GM21529 (cell line): ENCODE measurements at regions not wholly inside any gene's neighbourhood (a gene's known extent, or its start where the extent isn't known, plus 50 kb on each side); places are given as distances from the start of the nearest gene placed in this dataset.

Experiments
- ATAC-seq: cut with Tn5 transposase; IDR thresholded peaks from one replicate; pipeline ENCODE4 v1.9.1; 2021; ENCODE audit not compliant: unreplicated experiment

DNA sequence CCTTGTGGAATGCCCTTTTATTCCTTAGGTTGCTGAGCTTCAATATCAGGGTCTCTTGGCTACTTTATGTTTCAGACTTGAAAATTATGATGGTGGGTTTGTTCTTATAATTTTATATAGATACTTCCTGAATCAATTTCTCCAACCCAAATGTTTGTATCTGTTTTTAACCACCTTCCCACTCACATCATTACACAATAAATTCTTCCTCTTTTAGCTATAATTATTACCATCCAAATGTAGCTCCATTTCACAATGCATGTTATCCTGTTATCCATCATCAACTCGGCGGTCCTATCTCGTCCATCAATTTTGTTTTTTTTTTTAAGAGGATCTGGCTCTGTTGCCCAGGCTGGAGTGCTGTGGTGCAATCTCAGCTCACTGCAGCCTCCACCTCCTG is 357.6 kb upstream of the ZP4 start:
- ATAC-seq, result no peak

DNA sequence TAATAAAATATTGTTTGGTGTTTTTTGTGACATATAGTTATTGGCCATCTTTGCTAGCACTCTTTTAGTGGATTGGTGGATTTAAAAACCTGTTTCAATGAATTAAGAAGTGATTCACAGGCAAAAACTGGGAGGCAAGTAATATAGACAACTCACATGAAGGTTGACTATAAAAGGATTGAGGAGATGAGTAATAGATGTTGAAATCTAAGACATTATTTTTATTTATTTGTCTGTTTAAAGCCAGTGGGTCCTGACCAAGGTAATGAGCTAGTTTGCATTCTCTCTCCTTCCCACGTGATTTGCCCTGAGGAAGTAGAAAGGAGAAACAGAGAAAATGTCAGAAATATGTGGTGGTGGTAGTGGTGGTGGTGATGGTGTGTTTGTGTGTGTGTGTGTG is 351.5 kb upstream of the ZP4 start:
- no peak for ATAC-seq

DNA sequence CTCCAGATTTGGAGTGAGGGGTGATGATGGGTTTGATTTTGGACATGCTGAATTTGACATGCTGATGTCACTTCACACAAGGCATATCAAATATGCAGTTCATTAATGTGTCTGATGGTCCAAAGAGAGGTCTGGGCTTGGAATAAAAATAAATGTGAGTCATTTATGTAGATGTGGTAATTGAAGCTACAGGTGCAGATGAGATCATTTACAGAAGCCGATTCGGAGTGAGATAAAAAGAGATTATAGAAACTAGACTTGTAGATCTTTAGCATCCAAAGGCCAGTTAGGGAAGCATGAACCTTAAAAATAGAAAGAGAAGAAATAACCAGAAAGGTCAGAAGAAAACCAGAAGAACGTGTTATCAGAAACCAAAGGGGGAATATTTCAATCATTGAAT is 350.9 kb upstream of the ZP4 start:
- no peak for ATAC-seq

DNA sequence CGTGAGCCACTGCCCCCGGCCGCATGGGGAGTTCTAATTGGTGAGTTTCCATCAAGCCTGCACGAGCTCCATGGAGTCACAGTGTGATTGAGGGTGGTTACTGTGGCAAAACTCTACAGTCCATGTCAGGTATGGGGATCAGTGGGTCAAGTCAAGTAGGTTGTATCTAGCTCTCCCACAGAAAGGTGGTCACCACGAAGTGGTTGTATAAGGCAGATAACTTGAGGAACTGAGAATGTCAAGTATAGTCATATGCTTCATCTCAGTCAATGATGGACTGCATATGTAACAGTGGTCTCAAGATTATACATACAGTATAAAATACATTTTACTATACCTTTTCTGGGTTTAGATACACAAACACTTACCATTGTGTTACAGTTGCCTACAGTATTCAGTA is 348.6 kb upstream of the ZP4 start:
- ATAC-seq, result no peak

GRCh38 chr1:238233966-238234365 is 343.2 kb upstream of the ZP4 start:
- ATAC-seq, result no peak

GRCh38 chr1:238232084-238232710 is 341.5 kb upstream of the ZP4 start:
- no peak for ATAC-seq

DNA sequence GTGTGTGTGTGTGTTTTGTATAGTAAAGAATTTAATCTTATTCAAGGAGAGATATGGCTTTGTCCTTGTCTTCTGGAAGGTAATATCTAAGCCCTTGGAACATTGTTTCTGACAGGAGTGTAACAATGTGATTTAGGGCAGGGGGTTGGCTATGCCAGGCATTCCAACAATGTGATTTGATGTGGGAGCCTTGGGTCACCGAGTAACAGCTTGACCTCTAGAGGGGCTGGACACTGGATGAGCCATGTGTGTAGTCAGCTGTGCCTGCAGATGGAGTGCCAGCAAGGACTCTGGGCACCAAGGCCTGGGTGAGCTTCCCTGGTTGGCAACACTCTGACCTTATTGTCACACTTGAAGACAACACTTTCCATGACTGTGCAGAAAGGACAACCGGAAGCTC is 336.1 kb upstream of the ZP4 start:
- no peak for ATAC-seq

GRCh38 chr1:238223076-238223640 is 332.4 kb upstream of the ZP4 start:
- no peak for ATAC-seq

GRCh38 chr1:238221738-238222137 is 331.0 kb upstream of the ZP4 start:
- no peak for ATAC-seq

DNA sequence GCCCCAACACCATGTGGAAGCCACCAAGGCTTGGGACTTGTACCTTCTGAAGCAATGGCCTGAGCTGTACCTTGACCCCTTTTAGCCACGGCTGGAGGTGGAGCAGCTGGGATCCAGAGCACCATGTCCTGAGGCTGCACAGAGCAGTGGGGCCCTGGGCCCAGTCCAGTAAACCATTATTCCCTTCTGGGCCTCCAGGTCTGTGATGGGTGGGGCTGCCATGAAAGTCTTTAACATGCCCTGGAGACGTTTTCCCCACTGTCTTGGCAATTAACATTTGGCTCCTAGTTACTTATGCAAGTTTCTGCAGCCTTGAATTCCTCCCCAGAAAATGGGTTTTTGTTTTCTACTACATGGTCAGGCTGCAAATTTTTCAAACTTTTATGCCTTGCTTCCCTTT is 323.7 kb upstream of the ZP4 start:
- ATAC-seq, result no peak

DNA sequence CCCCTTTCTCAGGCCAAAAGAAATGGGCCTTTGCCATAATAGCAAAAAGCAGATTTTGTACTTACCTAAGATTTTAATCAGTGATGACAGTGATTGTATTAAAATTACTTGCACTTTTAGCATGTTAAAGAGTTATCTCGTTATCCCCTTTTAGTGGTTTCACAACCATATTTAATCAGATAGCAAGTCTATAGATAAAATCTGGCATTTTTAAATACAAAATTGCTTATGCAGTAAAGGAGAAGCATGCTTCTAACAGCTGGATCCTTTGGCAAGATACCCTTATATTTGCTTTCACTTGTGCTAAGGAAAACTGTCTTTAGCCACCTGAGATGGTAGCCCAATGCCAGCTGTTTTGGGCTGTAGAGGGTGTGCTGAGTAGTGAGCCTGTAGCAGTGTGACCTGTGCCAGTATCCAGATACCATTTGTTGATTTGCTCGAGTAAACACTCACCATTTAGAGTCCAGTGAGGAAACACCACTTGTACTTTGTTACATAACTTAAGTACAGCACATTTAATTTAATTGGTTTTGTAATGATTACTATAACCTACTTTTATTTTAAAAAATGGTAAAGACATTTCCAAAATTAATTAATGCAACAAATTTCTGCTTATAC is 314.4 kb upstream of the ZP4 start:
- ATAC-seq, result no peak

GRCh38 chr1:238201992-238202391 is 311.3 kb upstream of the ZP4 start:
- no peak for ATAC-seq

DNA sequence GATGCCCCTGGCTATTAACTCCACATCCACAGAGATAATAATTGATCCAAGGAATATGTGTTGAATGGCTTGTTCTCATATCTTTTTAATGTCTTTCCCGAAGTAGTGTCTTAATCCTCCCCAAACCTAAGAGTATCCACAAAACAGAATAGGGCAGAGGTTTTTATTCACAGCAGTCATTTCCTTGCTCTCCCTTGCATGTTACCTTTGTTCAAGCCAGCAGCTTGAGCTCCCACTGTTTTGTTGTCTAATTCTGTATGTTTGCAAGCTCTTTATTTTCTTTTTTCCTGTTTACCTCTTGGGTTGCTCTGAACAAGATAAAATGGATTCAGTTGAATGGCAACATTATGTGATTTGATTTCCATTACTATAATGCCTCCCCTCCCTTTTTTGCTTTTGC is 308.6 kb upstream of the ZP4 start:
- no peak for ATAC-seq

- no peak for ATAC-seq
Measured at GRCh38 chr1:238196516-238196915, 305.8 kb upstream of the ZP4 start.

GRCh38 chr1:238191170-238191569 is 300.4 kb upstream of the ZP4 start:
- ATAC-seq, result no peak

DNA sequence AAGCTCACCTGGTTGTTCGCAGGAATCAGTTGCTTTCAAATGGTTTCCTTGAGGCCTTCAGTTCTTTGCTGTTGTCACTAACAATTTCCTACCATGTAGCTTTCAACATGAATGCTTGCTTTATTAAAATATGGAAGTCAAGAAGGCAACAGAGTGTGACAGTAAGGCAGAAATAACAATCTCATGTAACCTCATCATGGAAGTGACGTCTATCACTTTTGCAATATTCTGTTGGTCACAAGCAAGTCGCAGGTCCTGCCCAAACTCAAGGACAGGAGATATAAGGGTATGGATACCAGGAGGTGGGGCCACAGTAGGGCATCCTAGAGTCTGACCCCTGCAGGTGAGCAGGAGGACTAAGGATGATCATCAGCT is 296.8 kb upstream of the ZP4 start:
- no peak for ATAC-seq

DNA sequence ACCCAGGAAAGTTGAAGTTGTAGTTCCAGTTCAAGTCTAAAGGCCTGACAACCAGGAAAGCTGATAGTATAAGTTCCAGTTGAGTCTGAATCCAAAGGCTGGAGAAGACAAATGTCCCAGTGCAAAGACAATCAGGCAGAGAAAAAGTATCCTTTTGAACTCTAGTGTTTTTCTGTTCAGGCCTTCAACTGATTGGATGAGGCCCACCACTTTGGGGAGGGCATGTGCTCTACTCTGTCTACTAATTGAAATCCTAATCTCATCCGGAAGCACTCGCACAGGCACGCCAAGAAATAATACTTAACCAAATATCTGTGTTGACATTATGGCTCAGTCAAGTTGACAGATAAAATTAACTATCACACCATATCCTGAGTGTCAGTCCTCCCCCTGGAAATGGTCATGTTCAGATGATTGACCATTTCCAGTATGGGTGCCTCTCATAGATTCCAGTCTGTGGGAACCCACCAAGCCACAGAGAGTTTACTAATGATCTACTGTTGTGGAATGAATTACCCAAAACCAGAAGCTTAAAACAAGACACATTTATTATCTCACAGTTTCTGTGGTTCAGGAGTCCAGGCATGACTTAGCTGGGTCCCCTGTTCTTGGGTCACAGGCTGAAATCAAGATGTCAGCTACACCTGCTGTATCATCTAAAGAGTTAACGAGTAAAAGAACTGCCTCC is 296.3 kb upstream of the ZP4 start:
- ATAC-seq, result no peak

DNA sequence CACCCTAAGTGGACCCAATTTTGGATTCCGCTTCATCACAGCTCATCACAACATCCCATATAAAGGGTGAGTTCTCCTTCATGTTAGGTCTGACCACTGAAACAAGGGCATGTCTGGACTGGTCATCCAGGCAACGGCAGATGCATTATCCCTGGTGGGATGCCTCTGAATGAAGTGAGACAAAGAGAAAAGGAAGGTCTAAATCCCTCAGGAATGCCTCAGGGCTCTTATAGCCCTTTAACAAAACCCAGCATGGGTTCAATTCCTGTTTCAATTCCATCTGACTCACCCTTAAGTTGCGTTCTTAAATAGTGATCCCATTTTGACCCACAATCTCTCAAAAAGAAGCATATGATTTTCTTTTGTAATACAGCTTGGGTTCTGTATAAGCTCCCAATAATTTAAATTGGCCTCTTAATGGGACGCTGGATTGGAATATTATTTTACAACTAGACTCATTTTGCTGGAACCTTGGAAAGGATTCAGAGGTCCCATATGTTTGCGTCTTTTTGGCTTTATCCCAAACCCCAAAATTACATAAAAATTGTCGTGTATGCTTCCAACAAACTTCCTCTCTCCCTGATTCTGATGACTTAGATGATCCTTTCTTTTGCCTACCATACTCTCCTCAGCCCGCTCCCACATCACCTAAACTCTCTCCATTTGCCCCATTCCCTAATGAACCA is 287.4 kb upstream of the ZP4 start:
- no peak for ATAC-seq

DNA sequence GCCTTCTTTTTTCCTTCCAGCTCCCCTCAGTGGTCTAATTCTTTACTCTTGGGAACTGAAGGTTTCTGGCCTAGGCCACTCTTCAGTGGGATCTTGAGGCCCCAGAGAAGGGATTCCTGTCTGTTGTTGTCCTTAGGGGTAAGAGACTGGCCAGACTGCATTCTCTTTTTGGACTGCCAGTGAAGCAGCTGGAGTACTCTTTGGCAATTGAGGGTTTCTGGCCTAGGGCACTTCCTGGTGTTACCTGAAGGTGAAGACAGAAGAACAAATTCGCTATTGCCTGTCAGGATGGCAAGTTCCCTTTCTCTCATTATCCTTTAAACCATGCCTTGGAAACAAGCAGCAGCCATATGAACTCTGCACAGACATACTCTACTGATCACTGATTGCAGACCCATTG is 286.6 kb upstream of the ZP4 start:
- no peak for ATAC-seq

DNA sequence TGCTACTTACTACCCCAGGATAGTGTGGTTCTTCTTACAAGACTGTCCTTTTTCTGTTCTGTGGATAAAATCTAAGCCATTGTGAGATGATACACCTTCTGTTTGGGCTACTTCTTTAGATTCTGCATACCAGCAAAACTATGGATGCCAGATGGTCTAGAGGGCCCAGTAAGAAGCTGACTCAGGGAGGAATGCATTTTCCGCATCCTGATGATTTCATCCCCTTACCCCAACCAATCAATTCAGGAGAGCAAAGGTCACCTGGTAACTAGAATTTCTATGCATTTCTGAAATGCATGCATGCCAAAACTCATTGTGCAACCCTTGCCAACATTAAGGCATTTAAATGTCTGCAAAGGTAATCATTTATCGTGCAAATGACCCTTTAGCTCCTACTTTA is 285.7 kb upstream of the ZP4 start:
- ATAC-seq, result no peak

GRCh38 chr1:238171985-238172384 is 281.3 kb upstream of the ZP4 start:
- no peak for ATAC-seq

- ATAC-seq, result no peak
Measured at GRCh38 chr1:238161955-238162354, 271.2 kb upstream of the ZP4 start.
